ENCODE measurements at regions not wholly inside any gene's neighbourhood (a gene's known extent, or its start where the extent isn't known, plus 50 kb on each side); places are given as distances from the start of the nearest gene placed in this dataset.
A peak's percentile ranks its signal among the peaks of the same experiment; 100 is the strongest.
"Not testable (repeated sequence)": the region's sequence is repeated elsewhere in the genome, so short reads cannot be mapped to it uniquely, and the experiment has no call there.

GRCh38 chr20:22690000-22690399 lies 105.6 kb upstream of the FOXA2 start:
- no peak for TF ChIP-seq CTCF (IDR thresholded peaks at IDR 0.05; ENCODE audit: insufficient read depth, low read length)
- no peak overlapping the region for H3K4me3 ChIP-seq (ENCODE audit: low read depth, low read length)
- DNase-seq (ENCODE audit: low read depth), result no peak

GRCh38 chr20:22690616-22691179 lies 106.3 kb upstream of the FOXA2 start:
- no peak for TF ChIP-seq CTCF (IDR thresholded peaks at IDR 0.05; ENCODE audit: insufficient read depth, low read length)
- no peak for DNase-seq (ENCODE audit: low read depth)
- no peak overlapping the region for H3K4me3 ChIP-seq (ENCODE audit: low read depth, low read length)

- H3K4me3 ChIP-seq (ENCODE audit: low read depth, low read length), result no peak overlapping the region
- peak; percentile 77 for DNase-seq (ENCODE audit: low read depth)
- TF ChIP-seq CTCF (IDR thresholded peaks at IDR 0.05; ENCODE audit: insufficient read depth, low read length), result peak; percentile 91
Measured at GRCh38 chr20:22691369-22692118, 107.2 kb upstream of the FOXA2 start.

- H3K4me3 ChIP-seq (ENCODE audit: low read depth, low read length), result no peak overlapping the region
- no peak for TF ChIP-seq CTCF (IDR thresholded peaks at IDR 0.05; ENCODE audit: insufficient read depth, low read length)
- no peak for DNase-seq (ENCODE audit: low read depth)
Measured at GRCh38 chr20:22692119-22692475, 107.7 kb upstream of the FOXA2 start.

- not testable (repeated sequence) for DNase-seq (ENCODE audit: low read depth)
Measured at GRCh38 chr20:22692620-22693019, 108.2 kb upstream of the FOXA2 start.

GRCh38 chr20:22696759-22697158 lies 112.4 kb upstream of the FOXA2 start:
- no peak for DNase-seq (ENCODE audit: low read depth)
- TF ChIP-seq CTCF (IDR thresholded peaks at IDR 0.05; ENCODE audit: insufficient read depth, low read length), result no peak
- H3K4me3 ChIP-seq (ENCODE audit: low read depth, low read length), result no peak overlapping the region

More at GRCh38 chr20:22692620-22693019, 108.2 kb upstream of the FOXA2 start:
- H3K4me3 ChIP-seq (ENCODE audit: low read depth, low read length), result not testable (repeated sequence)

- no peak for TF ChIP-seq CTCF (IDR thresholded peaks at IDR 0.05; ENCODE audit: insufficient read depth, low read length)
- no peak overlapping the region for H3K4me3 ChIP-seq (ENCODE audit: low read depth, low read length)
- peak; percentile 31 for DNase-seq (ENCODE audit: low read depth)
Measured at GRCh38 chr20:22698259-22698842, 114.0 kb upstream of the FOXA2 start.

Measured in fibroblast of the aortic adventitia (primary cell).